Kidney glomerular epithelial cell (primary cell): ENCODE measurements at regions not wholly inside any gene's neighbourhood (a gene's known extent, or its start where the extent isn't known, plus 50 kb on each side); places are given as distances from the start of the nearest gene placed in this dataset.

Experiments
- DNase-seq: peaks from one replicate; lab custom pipeline; 2025; lab: John Stamatoyannopoulos, UW

- DNase-seq, result no peak
Measured at GRCh38 chr16:65667011-65667578, 545.2 kb upstream of the CDH11 start.

- DNase-seq, result no peak
Measured at GRCh38 chr16:65666132-65666941, 544.5 kb upstream of the CDH11 start.

- DNase-seq, result no peak
Measured at GRCh38 chr16:65665586-65665985, 543.7 kb upstream of the CDH11 start.

GRCh38 chr16:65663774-65664173 is 541.9 kb upstream of the CDH11 start:
- no peak for DNase-seq

- DNase-seq, result no peak
Measured at GRCh38 chr16:65662256-65662655, 540.4 kb upstream of the CDH11 start.

- no peak for DNase-seq
Measured at GRCh38 chr16:65661558-65661957, 539.7 kb upstream of the CDH11 start.

- DNase-seq, result no peak
Measured at GRCh38 chr16:65660390-65660789, 538.5 kb upstream of the CDH11 start.

GRCh38 chr16:65659758-65660157 is 537.9 kb upstream of the CDH11 start:
- no peak for DNase-seq

- no peak for DNase-seq
Measured at GRCh38 chr16:65658787-65659220, 536.9 kb upstream of the CDH11 start.

- DNase-seq, result peak; percentile 29
Measured at GRCh38 chr16:65658349-65658748, 536.5 kb upstream of the CDH11 start.

GRCh38 chr16:65657556-65657955 is 535.7 kb upstream of the CDH11 start:
- DNase-seq, result no peak

- DNase-seq, result no peak
Measured at GRCh38 chr16:65657071-65657494, 535.2 kb upstream of the CDH11 start.

- no peak for DNase-seq
Measured at GRCh38 chr16:65655802-65656201, 533.9 kb upstream of the CDH11 start.

- DNase-seq, result no peak
Measured at GRCh38 chr16:65648101-65648500, 526.2 kb upstream of the CDH11 start.

GRCh38 chr16:65644821-65645220 is 523.0 kb upstream of the CDH11 start:
- no peak for DNase-seq

GRCh38 chr16:65641762-65642289 is 520.0 kb upstream of the CDH11 start:
- DNase-seq, result no peak

GRCh38 chr16:65641049-65641761 is 519.3 kb upstream of the CDH11 start:
- DNase-seq, result no peak

GRCh38 chr16:65634833-65635232 is 513.0 kb upstream of the CDH11 start:
- DNase-seq, result no peak

- no peak for DNase-seq
Measured at GRCh38 chr16:65634291-65634690, 512.4 kb upstream of the CDH11 start.

- DNase-seq, result no peak
Measured at GRCh38 chr16:65624666-65625065, 502.8 kb upstream of the CDH11 start.

- no peak for DNase-seq
Measured at GRCh38 chr16:65624229-65624628, 502.4 kb upstream of the CDH11 start.

- no peak for DNase-seq
Measured at GRCh38 chr16:65622871-65623270, 501.0 kb upstream of the CDH11 start.

- no peak for DNase-seq
Measured at GRCh38 chr16:65622151-65622550, 500.3 kb upstream of the CDH11 start.
